ENCODE measurements at regions not wholly inside any gene's neighbourhood (a gene's known extent, or its start where the extent isn't known, plus 50 kb on each side); places are given as distances from the start of the nearest gene placed in this dataset.

DNA sequence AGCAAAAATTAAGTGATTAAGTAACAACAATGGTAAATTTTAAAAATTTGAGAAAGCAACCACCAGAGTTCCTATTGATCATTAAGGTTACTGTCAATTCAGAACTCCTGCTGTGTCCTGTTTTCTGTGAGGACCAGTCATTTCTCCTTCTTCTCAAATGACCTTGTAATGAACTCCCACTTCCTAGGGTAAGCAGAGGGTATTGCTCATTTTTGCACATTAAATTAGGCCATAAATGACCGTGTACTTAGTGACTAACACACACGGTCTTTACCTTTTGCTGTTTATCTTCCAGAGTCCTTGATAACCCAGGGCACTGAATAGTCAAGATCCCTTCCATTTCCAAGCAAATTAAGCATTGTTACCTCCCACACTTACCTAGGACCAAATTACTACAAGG, 227.5 kb upstream of the LYPLAL1 start:
- DNase-seq, result no peak

DNA sequence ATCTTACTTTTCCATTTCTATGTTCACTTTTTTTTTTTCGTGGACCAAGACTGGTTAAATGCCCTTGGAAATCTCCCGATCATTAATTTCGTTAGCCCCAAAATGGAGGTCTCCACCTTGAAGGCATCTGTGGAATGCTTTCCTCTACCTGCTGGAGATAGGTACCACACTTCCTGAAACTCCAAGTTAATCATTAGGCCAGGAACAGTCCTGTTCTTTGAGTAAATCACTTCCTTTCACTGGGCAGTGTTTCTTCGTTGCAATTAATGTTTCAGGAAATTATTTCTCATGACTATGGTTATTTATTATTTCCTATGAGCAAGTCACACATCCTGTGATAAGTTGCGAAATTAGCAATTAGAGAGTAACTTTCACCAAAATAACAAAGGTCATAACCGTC, 225.2 kb upstream of the LYPLAL1 start:
- DNase-seq, result no peak

DNA sequence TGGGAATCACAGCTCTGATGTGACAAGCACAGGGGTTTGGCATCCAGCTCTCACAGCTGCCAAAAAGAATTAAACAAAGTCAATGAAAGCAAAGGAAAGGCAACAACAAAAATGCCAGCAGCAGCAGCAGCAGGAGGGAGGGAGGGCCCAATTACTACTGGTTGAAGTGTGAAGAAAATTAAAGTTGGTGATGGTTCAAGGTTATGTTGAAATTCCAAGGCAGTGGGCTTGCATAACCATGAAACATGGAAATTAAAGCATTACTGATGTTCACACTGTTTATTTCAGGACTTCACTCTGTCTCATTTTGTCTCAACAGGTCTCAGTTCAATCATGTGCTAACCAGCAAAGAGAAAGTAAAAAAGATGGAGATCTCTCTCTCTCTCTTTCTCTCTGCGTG, 220.3 kb upstream of the LYPLAL1 start:
- DNase-seq, result peak; percentile 35

DNA sequence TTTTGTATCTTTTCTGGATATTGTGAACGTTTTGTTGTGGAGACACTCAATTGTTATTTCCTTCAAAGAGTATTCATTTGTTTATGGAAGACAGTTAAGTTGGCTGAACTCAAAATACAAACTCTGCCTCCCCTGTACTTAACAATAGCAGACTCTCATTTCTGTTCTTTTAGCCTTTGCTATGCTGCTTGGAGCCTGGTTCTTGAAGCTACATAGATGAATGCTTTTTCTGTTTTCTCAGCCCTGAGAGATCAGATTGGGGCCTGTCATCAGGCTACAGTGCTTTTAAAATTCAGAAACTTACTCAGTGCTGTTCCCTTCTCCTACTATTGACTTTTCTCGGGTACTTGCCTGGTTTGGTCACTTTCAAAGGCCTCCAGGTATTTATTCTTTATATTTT, 215.7 kb upstream of the LYPLAL1 start:
- DNase-seq, result no peak

DNA sequence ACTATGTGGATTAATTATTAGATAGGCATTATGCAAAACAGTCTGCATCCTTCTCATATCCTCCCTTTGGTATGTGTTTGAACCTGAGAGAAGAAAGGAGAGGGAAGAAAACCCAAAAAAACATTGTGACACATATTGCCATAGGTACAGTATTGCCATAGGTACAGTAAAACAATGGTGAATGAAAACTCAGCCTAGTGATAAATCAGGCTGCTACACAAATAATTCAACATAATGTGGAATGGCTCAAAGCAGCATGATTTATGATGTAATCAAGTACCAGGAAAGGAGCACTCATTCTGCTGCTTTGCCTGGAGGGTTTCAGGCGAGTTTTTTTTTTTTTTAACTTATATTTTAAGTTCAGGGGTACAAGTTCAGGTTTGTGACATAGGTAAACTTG, 213.9 kb upstream of the LYPLAL1 start:
- no peak for DNase-seq

DNA sequence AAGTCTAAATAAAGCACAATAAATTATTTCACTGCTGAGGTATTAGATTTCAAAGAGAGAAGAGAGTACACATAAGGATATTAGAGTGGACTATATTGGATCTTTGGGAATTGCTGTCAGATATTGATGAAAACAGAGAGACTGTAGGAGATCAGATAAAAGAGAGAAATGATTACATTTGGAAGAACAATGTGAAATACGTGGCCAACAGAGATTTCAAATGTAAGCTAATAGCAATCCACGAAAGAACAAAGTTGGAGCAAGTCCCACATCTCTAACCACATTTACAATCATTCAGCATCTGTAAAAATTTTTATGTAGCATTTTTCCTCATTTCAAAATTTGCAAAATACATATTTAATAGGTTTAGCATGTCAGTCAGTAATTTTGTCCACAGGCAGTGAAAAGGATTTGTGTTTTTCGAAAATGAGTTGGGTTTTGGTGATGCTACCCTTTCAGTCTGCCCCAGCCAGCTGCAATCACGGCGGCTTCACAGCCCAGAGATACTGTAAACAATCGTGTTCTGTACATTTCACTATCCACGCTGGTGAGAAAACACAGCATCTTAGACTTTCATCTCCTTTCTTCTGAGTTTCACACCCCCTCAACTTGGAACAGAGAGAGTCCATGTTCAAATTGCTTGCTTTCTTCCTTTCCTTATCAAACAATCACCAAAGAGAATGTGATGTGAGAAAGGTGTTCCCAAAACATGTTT, 209.1 kb upstream of the LYPLAL1 start:
- no peak for DNase-seq

DNA sequence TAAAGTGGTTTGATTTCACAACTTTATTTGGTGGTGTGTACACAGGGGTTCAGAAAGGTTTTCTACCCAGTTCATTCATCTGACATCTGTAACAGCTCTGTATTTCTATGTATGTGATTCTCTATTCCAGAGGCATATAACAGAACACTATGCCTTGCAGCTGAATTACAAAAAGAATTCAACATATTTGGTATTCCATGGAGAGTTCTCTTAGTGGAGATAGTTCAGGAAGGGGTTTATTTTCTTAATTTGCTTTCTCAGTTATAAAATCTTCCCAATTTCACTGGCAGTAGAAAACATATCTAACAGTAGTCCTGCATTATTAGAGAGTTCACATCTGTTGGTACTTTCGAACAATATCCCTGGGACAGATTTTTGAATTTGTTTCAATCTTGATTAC, 207.9 kb upstream of the LYPLAL1 start:
- DNase-seq, result no peak

DNA sequence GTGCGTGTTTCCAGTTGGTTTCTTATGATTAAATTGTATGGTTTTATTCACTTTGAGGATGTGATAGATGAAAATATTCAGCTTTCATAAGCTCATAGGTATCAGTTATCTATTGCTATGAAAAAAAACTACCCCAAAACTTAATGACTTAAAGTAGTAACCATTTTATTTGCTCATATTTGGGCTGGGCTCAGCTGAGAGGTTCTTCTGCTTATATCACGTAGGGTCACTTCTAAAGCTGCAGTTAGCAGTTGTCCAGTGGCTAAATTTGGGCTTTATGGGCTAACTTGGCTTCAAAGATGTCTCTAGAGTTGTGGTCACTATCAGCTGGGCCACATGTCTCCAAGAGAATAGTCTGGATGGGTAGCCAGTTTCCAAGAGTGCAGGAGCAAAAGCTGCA, 206.4 kb upstream of the LYPLAL1 start:
- no peak for DNase-seq

DNA sequence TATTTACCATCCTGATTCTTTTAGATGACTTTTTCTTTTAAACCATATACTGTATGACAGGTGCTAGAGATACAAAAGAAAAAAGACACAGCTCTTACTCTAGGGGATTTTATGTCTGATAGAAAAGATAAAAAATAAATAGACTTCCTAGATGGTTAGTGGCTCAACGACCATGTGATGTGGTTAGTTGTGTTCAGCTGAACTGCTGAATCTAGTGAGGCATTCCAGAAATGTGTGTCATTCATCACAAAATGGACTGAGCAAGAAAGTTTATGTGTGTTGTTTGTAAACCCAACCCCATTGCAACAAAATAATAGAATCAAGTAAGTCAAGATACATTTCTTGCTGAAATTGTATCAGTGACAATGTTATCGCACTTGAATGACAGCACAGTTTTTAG, 205.8 kb upstream of the LYPLAL1 start:
- no peak for DNase-seq

DNA sequence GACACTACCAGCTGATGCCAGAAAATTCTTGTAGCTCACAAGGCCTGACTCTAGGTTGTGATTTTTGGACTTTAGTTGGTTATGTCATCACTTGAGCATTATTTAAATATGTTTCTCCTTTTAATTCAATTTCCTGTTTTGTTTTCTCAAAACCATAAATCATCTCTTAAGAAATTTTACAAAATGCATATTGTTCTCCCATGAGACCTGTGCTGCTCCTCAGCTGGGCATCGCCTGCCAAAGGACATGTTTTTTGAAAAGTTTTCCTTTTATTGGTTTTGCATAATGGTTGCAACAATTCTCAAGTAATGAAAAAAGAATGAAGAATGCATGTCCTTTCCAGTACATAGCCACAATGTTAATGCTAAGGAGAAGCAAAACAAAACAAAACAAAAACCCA, 204.7 kb upstream of the LYPLAL1 start:
- DNase-seq, result no peak

DNA sequence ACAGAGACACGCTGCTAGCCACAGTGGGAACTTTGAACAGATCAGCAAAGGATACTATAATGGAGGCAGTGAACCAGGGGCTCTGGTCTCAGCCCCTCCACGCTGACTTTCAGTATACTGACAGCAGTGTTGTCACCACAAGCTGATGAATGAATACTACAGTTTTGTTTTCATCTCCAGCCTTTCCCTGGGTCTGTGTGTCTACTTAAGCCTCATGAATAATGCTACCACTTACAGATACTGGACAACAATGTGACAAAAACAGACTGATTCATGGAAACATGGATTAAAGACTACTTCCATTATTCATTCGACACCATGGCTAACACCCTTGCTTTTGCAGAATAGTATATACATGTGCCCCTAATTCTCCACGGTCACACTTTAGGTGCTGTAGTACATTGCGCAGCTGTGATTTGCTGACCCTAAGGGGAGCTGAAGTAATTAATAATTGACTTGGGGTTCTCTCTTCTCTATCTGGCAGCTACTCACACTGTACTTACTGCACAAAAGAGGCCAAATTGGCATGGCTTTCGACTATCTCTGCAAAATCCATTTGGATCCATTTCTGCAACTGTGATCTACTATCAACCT, 203.2 kb upstream of the LYPLAL1 start:
- DNase-seq, result peak; percentile 32

DNA sequence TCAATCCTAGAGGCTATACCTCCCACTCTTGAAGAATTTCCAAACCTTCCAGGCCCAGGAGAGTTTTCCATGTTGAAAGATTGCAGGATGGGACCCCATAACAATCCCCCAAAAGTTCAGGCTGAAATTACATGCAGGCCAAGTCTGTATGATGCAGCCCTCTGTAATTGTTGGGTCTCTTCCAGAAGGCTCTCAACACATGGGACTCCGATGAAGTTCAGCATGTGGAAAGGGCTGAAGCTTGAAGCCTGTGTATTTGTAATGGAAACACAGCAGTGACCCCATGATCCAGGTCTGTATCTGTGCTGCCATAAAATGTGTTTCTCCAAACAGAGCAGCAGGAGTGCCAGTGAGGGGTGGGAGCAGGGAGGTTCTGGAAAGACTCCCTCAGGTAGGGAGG, 202.5 kb upstream of the LYPLAL1 start:
- peak; percentile 76 for DNase-seq

DNA sequence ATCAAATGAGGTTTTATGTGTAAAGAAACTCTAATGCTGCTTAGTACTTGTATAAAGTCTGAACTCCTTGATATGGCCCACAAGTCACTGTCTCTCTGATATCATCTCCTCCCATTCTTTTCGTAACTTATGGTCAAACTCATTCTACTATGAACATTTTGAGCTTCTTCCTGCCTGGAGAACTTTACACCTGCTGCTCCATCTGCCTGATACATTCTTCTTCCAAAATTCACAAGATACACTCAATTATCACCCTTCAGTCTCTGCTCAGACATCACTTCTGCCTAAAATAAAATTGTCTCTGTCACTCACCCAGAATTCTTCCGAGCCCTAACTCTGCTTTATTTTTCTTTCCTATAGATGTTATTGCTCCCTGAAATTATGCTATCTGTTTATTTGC, 192.8 kb upstream of the LYPLAL1 start:
- DNase-seq, result no peak

DNA sequence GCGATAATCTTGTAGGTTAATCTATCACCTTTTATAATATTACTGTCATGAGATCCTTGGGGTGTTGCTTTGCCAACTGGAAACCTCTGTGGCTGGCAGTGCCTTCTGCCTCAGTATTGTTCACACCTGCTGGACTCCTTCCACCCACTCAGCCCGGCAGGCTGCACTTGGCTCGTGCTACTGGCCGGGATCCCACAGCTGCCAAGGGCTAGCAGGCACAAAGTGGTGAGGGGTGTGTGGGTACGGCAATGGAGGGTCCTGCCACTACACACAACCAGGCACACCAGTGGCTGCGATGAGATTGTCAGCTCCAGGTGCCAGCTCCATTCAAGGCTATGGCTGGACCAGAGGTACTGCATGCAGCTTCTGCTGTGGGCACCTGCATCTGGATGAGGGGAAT, 191.2 kb upstream of the LYPLAL1 start:
- DNase-seq, result no peak

DNA sequence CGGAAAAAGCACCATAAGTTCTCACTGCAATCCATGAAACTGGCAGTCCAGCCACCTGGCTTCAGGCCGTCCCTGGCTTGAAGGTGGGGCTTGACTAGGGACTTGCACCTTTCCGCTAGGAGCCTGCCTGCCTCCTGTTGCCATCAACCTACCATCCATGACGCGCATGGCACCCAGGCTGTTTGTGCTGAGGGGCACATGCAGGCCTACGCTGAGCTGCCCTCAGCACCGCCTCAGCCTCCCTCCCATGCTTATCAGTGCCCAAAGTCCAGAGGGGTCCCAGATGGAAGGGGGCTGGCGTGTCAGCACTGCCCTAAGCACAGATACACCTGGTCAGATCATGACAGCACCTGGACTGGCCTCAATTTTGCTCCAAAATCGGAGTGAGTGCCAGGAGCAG, 190.2 kb upstream of the LYPLAL1 start:
- no peak for DNase-seq

DNA sequence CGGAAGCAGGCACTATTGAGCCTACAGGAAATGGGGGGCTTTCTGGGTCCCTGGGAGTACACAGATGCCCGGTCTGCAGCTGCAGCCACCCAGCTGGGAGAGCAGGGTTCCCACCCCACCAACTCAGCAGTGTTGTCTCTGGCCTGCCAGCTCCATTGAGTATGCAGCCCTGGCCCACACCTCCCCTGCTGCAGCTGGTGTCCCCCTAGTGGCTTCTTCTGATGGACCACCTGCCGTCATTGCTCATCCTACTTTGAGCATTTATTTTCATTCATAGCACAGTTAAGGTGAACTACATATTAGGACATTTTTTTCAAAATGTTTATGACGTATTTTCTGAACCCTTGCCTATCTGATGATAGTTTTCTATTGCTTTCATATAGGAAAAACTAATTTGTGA, 189.8 kb upstream of the LYPLAL1 start:
- DNase-seq, result no peak

DNA sequence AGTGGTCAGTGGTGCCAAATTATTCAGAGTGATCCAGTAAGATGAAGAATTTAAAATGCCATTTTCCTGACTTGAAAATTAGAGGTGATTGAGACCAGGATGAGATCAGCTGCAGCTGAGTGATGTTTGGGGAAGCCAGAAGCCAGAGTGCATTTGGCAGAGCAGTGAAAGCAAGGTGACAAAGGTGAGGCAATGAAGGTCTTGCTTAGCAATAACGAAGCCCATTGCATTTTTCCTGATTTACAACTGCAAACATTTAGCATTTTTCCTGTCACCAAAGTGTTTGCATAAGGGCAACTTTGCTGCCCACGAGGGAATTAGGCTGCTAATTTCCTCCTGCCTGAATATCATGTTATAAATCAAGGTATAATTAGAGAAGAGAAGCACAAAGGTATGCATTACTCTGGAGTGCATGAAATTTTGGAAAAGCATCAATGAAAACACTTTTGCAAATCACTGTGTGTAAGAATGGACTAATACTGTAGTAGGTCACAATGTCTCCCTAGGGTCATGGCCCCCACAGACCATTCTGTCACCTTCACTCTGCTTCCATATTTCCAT, 188.2 kb upstream of the LYPLAL1 start:
- no peak for DNase-seq

DNA sequence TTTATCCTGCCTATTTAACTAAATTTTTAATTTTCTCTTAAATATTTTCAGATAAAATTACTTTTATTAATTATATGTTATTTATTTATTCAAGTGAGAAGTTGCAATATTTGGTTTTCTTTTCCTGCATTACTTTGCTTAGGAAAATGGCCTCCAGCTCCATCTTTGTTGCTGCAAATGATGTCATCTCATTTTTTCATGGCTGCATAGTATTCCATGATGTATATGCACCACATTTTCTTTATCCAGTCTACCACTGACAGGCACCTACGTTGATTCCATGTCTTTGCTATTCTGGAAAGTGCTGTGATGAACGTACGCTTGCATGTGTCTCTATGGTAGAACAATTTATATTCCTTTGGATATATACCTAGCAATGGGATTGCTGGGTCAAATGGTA, 186.9 kb upstream of the LYPLAL1 start:
- no peak for DNase-seq

DNA sequence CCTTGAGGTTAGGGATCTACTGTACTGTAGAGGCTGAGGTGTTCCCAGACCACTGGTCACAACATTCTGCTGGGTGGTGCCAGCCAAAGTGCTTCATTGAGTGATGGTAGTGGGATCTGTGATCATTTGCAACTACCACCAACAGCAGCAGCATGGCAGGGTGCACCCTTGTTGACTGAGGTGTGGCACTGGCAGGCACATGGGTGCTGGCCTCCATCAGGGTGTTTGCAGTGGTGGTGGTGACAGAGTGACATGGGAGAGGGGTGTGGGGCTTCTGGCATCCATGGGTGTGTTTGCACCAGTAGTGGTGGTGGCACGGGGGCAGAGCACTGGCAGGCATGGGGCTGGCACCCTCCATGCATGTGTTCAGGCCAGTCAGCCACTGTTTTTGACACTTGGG, 183.7 kb upstream of the LYPLAL1 start:
- DNase-seq, result no peak

DNA sequence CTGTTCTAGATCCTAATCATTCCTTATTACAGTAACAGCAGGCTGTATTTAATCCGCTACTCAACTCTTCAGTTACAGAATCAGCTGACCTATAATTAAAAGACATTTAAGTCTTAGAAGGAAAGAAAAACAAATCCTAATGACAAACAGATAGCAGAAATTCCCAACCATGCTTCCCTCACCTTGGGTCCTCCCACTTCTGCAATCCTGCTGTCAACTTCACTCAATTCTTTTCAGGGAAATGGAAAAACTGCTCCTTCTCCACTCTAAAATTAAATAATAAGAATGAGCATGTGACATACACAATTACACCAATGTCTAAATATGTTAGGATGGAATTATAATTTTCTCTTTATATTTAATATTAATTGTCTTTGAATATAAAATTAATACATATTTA, 182.6 kb upstream of the LYPLAL1 start:
- DNase-seq, result no peak

DNA sequence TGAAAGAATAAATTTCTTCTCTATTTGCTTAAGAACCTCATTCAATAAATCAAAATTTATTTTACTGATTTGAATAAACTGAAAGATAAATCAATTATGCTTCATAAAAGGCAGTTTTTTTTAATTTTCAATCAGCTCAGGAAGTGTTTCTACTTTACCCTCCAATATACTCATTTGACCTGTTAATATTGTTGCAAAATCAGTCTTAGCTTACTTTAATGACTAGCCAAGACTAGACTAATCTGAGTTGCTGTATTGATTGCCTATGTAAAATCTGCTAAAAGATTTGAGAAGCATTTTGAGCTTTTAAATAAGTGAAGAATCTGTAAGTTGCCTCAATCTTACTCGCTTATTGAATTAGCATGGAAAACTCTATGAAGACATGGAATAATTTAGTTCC, 179.1 kb upstream of the LYPLAL1 start:
- no peak for DNase-seq

DNA sequence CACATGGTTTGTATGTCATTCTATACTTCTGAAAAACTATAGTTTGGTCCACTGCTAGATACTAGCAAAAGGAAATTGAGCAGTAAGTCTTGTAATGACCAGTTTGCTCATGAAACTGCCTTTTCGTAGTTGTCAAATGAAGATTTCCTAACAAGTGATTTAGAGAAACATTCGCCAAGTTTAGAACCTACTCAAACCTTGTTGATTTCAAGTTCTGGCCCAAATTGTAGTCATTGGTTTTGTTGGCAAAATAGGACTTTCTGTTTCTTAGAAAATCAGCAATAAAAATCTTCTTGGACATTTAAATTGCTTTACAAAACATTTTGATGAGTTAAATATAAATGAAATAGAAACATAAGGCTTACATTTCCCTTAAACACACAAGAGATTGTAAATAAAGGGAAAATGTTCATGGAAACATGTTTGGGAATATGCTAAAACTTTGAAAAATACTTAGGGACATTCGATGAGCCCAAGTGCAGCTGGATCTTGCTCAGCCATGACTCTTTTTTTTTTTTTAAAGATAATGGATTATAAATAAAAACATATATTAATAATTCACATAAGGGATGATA, 178.5 kb upstream of the LYPLAL1 start:
- DNase-seq, result no peak

DNA sequence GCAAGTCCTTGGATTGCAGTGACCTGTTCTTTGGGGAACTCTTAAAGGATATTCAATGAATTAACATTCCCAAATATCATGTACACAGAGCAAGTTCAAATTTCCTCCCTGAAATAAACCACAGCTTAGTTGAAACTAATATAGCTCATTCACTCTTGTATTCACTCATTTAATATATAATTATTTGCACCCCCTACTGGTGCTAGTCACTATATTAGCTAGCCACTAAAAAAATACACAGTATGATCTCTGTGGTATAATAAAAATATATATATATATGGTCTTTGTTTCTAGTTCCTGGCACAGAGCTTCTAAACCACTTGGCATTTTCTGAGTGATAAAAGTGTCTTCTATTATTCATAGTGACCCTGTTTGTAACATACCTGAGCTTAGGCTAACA, 177.3 kb upstream of the LYPLAL1 start:
- no peak for DNase-seq

DNA sequence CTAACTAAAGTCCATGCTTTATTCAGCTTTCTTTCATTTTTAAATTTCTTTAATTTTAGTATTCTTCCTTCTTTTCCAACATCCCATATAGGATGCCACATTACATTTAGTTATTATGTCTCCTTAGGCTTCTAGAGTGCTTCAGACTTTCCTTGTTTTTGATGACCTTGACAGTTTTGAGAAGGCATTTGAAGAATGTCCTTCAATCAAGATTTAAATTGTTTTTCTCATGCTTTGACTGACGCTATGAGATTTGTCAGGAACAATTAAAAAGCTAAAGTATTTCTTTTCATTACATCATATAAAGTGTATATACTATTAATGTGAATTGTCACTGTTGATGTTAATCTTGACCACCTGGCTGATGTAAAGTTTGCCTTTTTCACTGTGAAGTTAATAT, 173.7 kb upstream of the LYPLAL1 start:
- no peak for DNase-seq

DNA sequence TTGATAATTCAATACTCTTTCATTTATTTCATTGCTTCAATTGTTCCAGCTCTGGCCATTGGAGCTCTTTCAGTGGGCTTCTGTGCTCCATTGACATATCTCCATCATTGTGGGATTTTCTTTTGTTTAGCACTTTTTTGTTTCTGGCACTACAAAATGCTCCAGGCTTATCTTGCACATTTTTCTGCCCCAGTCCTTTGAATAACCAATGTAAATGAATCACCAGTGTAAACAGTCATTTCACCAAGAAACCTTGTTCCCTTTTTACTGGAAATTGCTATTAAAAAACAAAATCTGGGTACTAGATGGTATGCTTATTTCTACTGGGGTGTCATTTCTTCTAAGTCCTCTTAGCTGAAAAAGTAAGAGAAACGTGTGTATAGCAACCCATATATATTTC, 173.0 kb upstream of the LYPLAL1 start:
- no peak for DNase-seq
